HUES48 (cell line): ENCODE measurements at regions not wholly inside any gene's neighbourhood (a gene's known extent, or its start where the extent isn't known, plus 50 kb on each side); places are given as distances from the start of the nearest gene placed in this dataset.

Source experiments
- H3K27ac ChIP-seq: one replicate; pipeline ENCODE4 v1.7.0; 2013; ENCODE audit warnings: low read depth, low read length, inconsistent platforms
- H3K27me3 ChIP-seq: 2 replicates; pipeline ENCODE4 v1.6.1; 2013; ENCODE audit warnings: mild to moderate bottlenecking, low read length; ENCODE audit not compliant: control insufficient read depth, insufficient read depth
- H3K36me3 ChIP-seq: 2 replicates; pipeline ENCODE4 v1.6.1; 2013; ENCODE audit warnings: low read length; ENCODE audit not compliant: control insufficient read depth, insufficient read depth
- H3K4me1 ChIP-seq: 2 replicates; pipeline ENCODE4 v1.6.1; 2013; ENCODE audit warnings: mild to moderate bottlenecking, low read length; ENCODE audit not compliant: control insufficient read depth, insufficient read depth
- H3K4me3 ChIP-seq: 2 replicates; pipeline ENCODE4 v1.5.1; 2013; ENCODE audit warnings: mild to moderate bottlenecking, low read depth, low read length
- H3K9ac ChIP-seq: 2 replicates; pipeline ENCODE4 v1.6.1; 2013; ENCODE audit warnings: mild to moderate bottlenecking, low read depth, low read length, moderate library complexity
- H3K9me3 ChIP-seq: 2 replicates; pipeline ENCODE4 v1.6.1; 2013; ENCODE audit warnings: low read length; ENCODE audit not compliant: control insufficient read depth, insufficient read depth

DNA sequence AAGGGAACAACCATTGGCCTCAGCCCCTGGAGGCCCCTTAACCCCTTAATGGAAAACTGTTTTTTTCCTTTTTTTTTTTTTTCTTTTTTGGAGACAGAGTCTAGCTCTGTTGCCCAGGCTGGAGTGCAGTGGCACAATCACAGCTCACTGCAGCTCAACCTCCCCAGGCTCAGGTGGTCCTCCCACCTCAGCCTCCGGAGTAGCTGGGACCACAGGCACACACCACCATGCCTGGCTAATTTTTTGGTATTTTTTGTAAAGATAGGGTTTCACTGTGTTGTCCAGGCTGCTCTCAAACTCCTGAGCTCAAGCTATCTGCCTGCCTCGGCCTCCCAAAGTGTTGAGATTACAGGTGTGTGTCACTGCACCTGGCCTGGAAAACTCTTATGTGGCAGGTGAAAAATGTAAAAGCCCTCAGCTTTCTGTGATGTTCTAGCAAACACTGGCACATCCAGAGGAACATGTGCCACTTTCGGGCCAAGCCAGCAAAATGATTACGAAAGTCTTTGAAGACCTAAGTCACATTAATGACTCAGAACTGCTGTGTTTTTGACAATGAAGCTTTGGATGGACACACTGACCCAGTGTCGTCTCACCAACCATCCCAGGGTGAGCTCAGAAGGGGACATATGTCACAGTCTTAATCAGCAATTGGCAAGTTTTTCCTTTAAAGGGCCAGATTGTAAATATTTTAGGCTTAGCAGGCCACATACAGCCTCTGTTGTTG lies 189.3 kb upstream of the TPM1 start:
- Histone ChIP-seq H3K36me3 (no peaks in the 10 kb centered on the region), H3K27me3 (no peaks in the 10 kb centered on the region), H3K4me3 (no peak overlapping the region), H3K9me3 (no peaks in the 10 kb centered on the region), H3K4me1 (peaks cover 38% of the 10 kb centered on the region), H3K27ac (no peak overlapping the region), H3K9ac (no peak overlapping the region)

DNA sequence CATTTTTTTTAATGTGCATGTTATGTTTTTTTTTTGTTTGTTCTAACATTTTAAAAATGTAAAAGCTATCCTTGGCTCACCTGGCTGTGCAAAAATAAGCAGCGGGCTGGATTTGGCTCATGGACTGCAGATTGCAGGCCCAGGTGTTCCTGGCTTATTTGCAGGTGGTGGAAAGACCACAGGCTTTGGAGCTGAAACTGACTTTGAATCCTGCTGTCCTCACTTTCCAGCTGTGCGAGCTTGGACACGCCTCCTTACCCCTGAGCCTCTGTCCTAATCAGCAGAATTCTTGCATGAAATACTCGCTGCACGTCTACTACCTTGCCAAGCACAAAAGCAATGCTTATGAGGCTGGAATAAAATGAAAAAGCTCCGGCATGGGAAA lies 188.7 kb upstream of the TPM1 start:
- H3K9ac ChIP-seq: no peak overlapping the region
- no peaks in the 10 kb centered on the region for H3K9me3 ChIP-seq
- no peaks in the 10 kb centered on the region for H3K27me3 ChIP-seq
- no peak overlapping the region for H3K4me3 ChIP-seq
- H3K36me3 ChIP-seq: no peaks in the 10 kb centered on the region
- no peak overlapping the region for H3K27ac ChIP-seq
- peaks cover 32% of the 10 kb centered on the region for H3K4me1 ChIP-seq

- H3K9me3 ChIP-seq: no peaks in the 10 kb centered on the region
- H3K27me3 ChIP-seq: no peaks in the 10 kb centered on the region
- no peaks in the 10 kb centered on the region for H3K36me3 ChIP-seq
- peaks cover 25% of the 10 kb centered on the region for H3K4me1 ChIP-seq
- no peak overlapping the region for H3K4me3 ChIP-seq
- no peak overlapping the region for H3K27ac ChIP-seq
- no peak overlapping the region for H3K9ac ChIP-seq
Measured at GRCh38 chr15:62854420-62855084, 188.0 kb upstream of the TPM1 start.

DNA sequence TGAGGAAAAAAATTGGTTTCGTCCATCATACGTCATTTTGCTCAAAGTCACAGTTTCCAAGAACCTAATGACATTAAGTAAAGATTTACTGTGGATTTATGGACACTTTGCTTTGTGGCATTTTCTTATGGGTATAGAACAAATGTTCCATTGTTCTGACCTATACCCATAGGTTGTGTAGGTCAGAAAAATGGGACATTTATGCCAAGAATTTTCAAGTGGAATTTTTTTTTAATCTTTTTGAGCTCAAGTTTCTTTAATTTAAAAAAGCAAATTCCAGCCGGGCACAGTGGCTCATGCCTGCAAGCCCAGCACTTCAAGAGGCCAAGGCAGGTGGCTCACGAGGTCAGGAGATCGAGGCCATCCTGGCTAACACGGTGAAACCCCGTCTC lies 187.5 kb upstream of the TPM1 start:
- no peaks in the 10 kb centered on the region for H3K27me3 ChIP-seq
- H3K4me3 ChIP-seq: no peak overlapping the region
- no peaks in the 10 kb centered on the region for H3K9me3 ChIP-seq
- H3K4me1 ChIP-seq: peaks cover 22% of the 10 kb centered on the region
- no peak overlapping the region for H3K9ac ChIP-seq
- no peak overlapping the region for H3K27ac ChIP-seq
- no peaks in the 10 kb centered on the region for H3K36me3 ChIP-seq

- H3K4me3 ChIP-seq: no peak overlapping the region
- peaks cover 8% of the 10 kb centered on the region for H3K4me1 ChIP-seq
- no peak overlapping the region for H3K27ac ChIP-seq
- no peak overlapping the region for H3K9ac ChIP-seq
- H3K36me3 ChIP-seq: no peaks in the 10 kb centered on the region
- H3K9me3 ChIP-seq: no peaks in the 10 kb centered on the region
- no peaks in the 10 kb centered on the region for H3K27me3 ChIP-seq
Measured at GRCh38 chr15:62856466-62857246, 185.9 kb upstream of the TPM1 start.

- no peak overlapping the region for H3K9ac ChIP-seq
- no peaks in the 10 kb centered on the region for H3K27me3 ChIP-seq
- no peak overlapping the region for H3K4me3 ChIP-seq
- H3K9me3 ChIP-seq: no peaks in the 10 kb centered on the region
- H3K36me3 ChIP-seq: no peaks in the 10 kb centered on the region
- H3K4me1 ChIP-seq: peaks cover 8% of the 10 kb centered on the region
- H3K27ac ChIP-seq: no peak overlapping the region
Measured at GRCh38 chr15:62857411-62857853, 185.1 kb upstream of the TPM1 start.

- Histone ChIP-seq H3K4me3 (no peak overlapping the region), H3K27ac (no peak overlapping the region), H3K9ac (no peak overlapping the region), H3K36me3 (no peaks in the 10 kb centered on the region), H3K9me3 (no peaks in the 10 kb centered on the region), H3K4me1 (peaks cover 7% of the 10 kb centered on the region), H3K27me3 (no peaks in the 10 kb centered on the region)
Measured at GRCh38 chr15:62858343-62858742, 184.2 kb upstream of the TPM1 start.

- no peaks in the 10 kb centered on the region for H3K27me3 ChIP-seq
- no peaks in the 10 kb centered on the region for H3K9me3 ChIP-seq
- H3K4me1 ChIP-seq: no peaks in the 10 kb centered on the region
- H3K27ac ChIP-seq: no peak overlapping the region
- no peaks in the 10 kb centered on the region for H3K36me3 ChIP-seq
- H3K9ac ChIP-seq: no peak overlapping the region
- H3K4me3 ChIP-seq: no peak overlapping the region
Measured at GRCh38 chr15:62862717-62863116, 179.8 kb upstream of the TPM1 start.

DNA sequence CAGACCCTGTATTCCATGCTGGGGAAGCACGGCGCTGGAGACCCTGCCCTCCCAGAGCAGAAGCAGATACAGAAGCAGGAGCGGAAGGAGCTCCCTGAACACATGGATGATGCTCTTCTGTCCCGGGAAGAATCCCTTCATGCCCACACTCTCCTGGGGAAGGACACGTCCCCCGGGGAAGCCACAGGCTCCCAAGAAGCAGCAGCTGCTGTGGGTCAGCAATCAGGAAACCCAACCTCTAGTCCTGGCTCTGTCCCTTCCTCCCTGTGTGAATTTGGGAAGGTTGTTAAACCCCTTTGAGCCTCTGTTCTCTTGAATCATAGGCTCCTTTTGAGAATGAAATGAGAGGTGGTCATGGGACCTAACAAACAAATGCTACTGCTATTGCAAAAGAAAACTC lies 176.2 kb upstream of the TPM1 start:
- no peak overlapping the region for H3K9ac ChIP-seq
- no peaks in the 10 kb centered on the region for H3K4me1 ChIP-seq
- H3K27me3 ChIP-seq: no peaks in the 10 kb centered on the region
- H3K36me3 ChIP-seq: no peaks in the 10 kb centered on the region
- no peak overlapping the region for H3K27ac ChIP-seq
- H3K9me3 ChIP-seq: 0 out of 2 replicates have a peak, but pooled peaks cover 2% of the 10 kb centered on the region
- H3K4me3 ChIP-seq: no peak overlapping the region

DNA sequence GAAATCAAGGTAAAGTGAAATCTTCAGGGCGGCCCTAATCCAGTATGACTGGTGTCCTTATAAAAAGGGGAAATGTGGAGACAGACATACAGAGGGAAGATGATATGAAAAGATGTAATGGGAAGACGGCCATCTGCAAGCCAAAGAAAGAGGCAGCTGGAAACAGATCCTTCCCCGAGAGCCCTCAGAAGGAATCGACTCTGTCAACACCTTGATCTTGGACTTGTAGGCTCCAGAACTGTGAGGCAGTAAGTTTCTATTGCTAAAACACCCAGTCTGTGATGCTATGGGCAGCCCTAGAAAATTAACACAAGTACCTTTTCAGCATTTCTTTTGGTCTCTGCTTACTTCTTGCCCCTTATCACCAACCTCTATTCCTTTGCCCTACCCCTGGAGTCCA lies 174.7 kb upstream of the TPM1 start:
- no peaks in the 10 kb centered on the region for H3K4me1 ChIP-seq
- 0 out of 2 replicates have a peak, but pooled peaks cover 3% of the 10 kb centered on the region for H3K9me3 ChIP-seq
- no peaks in the 10 kb centered on the region for H3K36me3 ChIP-seq
- no peaks in the 10 kb centered on the region for H3K27me3 ChIP-seq
- no peak overlapping the region for H3K4me3 ChIP-seq
- H3K9ac ChIP-seq: no peak overlapping the region
- no peak overlapping the region for H3K27ac ChIP-seq

GRCh38 chr15:62868507-62868906 lies 174.0 kb upstream of the TPM1 start:
- Histone ChIP-seq H3K9me3 (0 out of 2 replicates have a peak, but pooled peaks cover 3% of the 10 kb centered on the region), H3K9ac (no peak overlapping the region), H3K27me3 (no peaks in the 10 kb centered on the region), H3K36me3 (no peaks in the 10 kb centered on the region), H3K27ac (no peak overlapping the region), H3K4me3 (no peak overlapping the region), H3K4me1 (no peaks in the 10 kb centered on the region)
